ENCODE measurements at regions not wholly inside any gene's neighbourhood (a gene's known extent, or its start where the extent isn't known, plus 50 kb on each side); places are given as distances from the start of the nearest gene placed in this dataset.
"Not testable (repeated sequence)": the region's sequence is repeated elsewhere in the genome, so short reads cannot be mapped to it uniquely, and the experiment has no call there.

DNA sequence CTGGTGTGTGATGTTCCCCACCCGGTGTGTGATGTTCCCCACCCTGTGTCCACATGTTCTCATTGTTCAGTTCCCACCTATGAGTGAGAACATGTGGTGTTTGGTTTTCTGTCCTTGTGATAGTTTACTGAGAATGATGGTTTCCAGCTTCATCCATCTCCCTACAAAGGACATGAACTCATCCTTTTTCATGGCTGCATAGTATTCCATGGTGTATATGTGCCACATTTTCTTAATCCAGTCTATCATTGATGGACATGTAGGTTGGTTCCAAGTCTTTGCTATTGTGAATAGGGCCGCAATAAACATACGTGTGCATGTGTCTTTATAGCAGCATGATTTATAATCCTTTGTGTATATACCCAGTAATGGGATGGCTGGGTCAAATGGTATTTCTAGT is 201.5 kb upstream of the IRAK1BP1 start:
- not testable (repeated sequence) for DNase-seq (ENCODE audit: low read depth)

DNA sequence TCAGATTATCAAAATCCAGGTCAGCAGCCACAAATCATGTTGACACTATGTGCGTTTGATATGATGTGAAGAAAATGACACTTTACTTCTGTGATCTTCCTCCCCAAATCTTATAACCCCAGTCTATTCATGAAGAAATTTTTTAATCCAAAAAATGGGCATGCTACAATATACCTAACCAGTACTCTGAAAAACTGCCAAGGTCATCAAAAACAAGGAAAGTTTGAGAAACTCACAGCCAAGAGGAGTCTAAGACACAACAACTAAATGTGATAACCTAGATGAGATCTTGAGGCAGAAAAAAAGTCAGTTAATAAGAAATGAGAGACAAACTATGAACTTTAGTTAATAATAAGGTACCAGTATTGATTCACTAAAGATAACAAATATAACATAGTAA is 200.6 kb upstream of the IRAK1BP1 start:
- DNase-seq (ENCODE audit: low read depth) = no peak

- no peak for DNase-seq (ENCODE audit: low read depth)
Measured at GRCh38 chr6:78670156-78670555, 197.2 kb upstream of the IRAK1BP1 start.

GRCh38 chr6:78670802-78671201 is 196.5 kb upstream of the IRAK1BP1 start:
- DNase-seq (ENCODE audit: low read depth) = no peak

GRCh38 chr6:78676069-78677007 is 191.0 kb upstream of the IRAK1BP1 start:
- DNase-seq (ENCODE audit: low read depth) = not testable (repeated sequence)

GRCh38 chr6:78688668-78689067 is 178.7 kb upstream of the IRAK1BP1 start:
- no peak for DNase-seq (ENCODE audit: low read depth)

DNA sequence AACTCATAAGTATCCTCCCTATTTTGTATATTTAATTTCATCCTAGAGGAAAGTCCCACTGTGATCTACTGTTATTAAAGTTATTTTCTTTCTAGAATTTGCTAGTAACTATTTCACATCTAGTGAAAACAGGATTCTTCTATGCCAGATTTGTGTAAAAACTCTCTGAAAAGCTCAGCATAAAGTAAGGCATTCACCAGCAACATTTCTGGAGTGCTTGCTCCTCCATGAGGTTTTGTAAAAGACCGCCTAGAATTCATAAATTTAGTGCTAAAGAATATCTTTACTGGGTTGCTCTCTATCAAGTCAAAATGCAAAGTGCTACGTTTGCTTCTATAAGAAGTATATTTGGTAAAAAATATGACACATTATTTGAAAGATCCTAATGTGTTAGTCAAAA is 173.5 kb upstream of the IRAK1BP1 start:
- peak; percentile 10 for DNase-seq (ENCODE audit: low read depth)

- not testable (repeated sequence) for DNase-seq (ENCODE audit: low read depth)
Measured at GRCh38 chr6:78694628-78695027, 172.7 kb upstream of the IRAK1BP1 start.

GRCh38 chr6:78700991-78701390 is 166.4 kb upstream of the IRAK1BP1 start:
- peak; percentile 3 for DNase-seq (ENCODE audit: low read depth)

- peak; percentile 56 for DNase-seq (ENCODE audit: low read depth)
Measured at GRCh38 chr6:78701407-78701806, 165.9 kb upstream of the IRAK1BP1 start.

DNA sequence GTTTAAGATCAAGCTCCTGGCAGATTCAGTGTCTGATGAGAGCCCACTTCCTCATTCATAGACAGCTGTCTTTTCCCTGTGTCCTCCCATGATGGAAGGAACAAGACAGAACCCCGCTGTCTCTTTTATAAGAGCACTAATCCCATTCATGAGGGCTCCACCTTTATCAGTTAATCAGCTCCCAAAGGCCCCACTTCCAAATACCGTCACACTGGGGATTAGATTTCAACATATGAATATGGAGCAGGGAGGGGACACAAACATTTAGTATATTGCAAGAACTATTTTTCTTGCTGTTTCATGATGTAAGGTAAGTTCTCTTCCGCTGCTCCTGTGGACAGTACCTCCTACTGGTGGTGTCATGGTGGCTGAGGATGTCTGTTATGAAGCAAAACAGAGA is 158.3 kb upstream of the IRAK1BP1 start:
- DNase-seq (ENCODE audit: low read depth) = no peak

DNA sequence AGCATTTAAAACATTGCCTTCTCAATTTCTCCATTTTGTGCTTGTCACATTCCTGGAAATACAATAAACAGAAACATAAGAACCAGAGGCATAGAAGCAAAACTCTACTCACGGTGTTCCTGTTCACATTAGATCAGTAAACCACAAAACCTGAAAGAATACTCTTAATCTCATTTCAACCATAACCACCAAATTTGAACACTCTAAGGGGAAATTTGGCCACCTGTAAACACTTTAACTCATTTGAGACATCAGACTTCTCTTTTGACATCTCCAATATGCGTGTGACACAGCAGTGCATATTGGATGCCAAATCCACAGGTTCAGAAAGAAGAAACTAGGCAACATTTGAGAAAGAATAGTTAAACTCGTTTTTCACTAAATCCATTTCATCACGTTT is 153.8 kb upstream of the IRAK1BP1 start:
- DNase-seq (ENCODE audit: low read depth) = no peak

GRCh38 chr6:78744144-78744543 is 123.2 kb upstream of the IRAK1BP1 start:
- no peak for DNase-seq (ENCODE audit: low read depth)

GRCh38 chr6:78746457-78746856 is 120.9 kb upstream of the IRAK1BP1 start:
- peak; percentile 44 for DNase-seq (ENCODE audit: low read depth)

DNA sequence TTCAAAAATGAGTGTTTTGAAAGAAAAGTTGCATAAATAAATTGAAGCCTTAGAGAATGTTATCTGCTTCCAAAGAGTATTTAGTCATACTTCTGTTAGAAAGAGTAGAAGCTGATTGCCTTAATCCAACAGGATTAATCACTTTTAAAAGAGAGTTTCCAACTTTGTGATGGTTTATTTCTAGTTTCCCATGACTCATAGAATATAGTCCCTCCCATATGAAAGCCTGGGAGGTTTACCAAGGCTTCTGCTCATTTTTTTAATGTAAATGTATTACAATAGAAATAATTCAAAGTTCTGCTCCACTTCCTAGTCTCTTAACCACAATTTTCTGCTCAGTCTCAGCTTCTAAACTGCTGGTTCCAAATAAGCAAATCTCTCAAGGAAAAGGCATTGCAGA is 118.0 kb upstream of the IRAK1BP1 start:
- peak; percentile 8 for DNase-seq (ENCODE audit: low read depth)

GRCh38 chr6:78758297-78758798 is 109.0 kb upstream of the IRAK1BP1 start:
- not testable (repeated sequence) for DNase-seq (ENCODE audit: low read depth)

DNA sequence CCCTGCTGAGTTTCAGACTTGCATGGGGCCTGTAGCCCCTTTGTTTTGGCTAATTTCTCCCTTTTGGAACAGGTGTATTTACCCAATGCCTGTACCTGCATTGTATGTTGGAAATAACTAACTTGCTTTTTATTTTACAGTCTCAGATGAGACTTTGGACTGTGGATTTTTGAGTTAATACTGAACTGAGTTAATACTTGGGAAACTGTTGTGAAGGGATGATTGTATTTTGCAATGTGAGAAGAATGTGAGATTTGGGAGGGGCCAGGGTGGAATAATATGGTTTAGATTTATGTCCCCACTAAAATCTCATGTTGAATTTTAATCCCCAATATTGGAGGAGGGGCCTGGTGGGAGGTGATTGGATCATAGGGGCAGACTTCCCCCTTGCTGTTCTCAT is 99.1 kb upstream of the IRAK1BP1 start:
- DNase-seq (ENCODE audit: low read depth) = no peak

DNA sequence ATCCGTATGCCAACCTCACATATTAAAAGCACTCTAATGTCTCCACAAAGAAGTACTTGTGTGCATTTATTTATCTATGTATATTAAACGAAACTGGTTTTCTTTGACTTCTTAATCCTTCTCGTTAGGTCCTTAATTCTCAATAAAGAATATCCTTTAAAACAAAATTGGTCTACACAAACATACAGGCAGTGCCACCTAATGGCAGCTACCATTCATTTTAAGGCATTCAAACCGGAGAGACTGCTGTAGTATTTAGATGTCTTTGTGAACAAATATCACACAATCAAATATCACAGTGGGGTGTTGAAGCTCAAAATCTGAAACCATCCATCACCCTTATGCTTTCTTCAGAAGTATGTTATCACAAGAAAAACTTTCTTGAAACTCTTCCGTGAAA is 96.6 kb upstream of the IRAK1BP1 start:
- DNase-seq (ENCODE audit: low read depth) = no peak

DNA sequence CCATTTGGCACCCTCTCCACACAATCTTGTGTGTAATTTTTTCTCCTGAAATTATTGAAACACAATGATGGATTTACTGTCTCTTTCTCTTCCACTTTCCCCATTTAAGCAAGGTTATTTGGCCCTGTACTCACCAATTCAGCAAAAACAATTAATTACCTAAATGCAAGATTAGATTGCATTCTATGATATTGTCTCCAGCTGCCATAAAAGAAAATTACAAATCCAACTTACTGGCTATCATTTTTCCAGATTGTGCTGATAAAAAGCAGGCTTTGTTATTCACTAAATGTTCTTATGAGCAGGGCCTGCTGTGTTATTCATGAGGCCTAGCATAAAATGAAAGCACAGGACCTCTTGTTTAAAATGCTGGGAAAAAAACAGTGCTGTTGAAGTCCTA is 95.8 kb upstream of the IRAK1BP1 start:
- DNase-seq (ENCODE audit: low read depth) = no peak

DNA sequence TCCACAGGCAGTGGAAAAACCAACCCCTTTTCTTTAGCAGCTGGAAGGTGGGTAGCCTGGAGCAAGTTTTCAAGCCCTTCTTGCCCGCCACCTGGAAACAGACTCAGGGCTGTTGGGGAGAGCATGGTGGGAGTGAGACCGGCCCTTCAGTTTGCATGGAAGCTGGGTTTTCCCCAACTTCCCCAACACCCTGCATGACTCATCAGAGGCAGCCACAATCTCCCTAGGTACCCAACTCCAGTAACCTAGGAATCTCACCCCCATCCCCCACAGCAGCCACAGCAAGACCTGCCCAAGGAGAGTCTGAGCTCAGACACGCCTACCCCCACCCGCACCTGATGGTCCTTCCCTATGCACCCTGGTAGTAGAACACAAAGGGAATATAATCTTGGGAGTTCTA is 86.3 kb upstream of the IRAK1BP1 start:
- DNase-seq (ENCODE audit: low read depth) = no peak

GRCh38 chr6:78783366-78783765 is 84.0 kb upstream of the IRAK1BP1 start:
- not testable (repeated sequence) for DNase-seq (ENCODE audit: low read depth)

DNA sequence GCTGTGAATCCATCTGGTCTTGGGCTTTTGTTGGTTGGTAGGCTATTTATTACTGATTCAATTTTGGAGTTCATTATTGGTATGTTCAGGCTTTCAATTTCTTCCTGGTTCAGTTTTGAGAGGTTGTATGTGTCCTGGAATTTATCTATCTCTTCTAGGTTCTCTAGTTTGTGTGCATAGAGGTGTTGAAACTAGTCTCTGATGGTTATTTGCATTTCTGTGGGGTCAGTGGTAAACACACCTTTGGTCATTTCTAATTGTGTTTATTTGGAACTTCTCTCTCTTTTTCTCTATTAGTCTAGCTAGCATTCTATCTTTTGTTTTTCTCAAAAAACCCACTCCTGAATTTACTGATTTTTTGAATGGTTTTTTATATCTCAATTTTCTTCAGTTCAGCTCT is 70.1 kb upstream of the IRAK1BP1 start:
- DNase-seq (ENCODE audit: low read depth) = no peak

GRCh38 chr6:78799682-78800081 is 67.7 kb upstream of the IRAK1BP1 start:
- no peak for DNase-seq (ENCODE audit: low read depth)

- not testable (repeated sequence) for DNase-seq (ENCODE audit: low read depth)
Measured at GRCh38 chr6:78806792-78807191, 60.6 kb upstream of the IRAK1BP1 start.
